Smooth muscle cell of the brain vasculature (primary cell): ENCODE measurements at regions not wholly inside any gene's neighbourhood (a gene's known extent, or its start where the extent isn't known, plus 50 kb on each side); places are given as distances from the start of the nearest gene placed in this dataset.

Source experiments
- DNase-seq: peaks from one replicate; pipeline ENCODE4 v3.0.0-alpha.2; 2012; ENCODE audit warnings: low read depth, low spot score

GRCh38 chr2:71865391-71865965 is 282.2 kb downstream of the CYP26B1 start:
- DNase-seq, result no peak

GRCh38 chr2:71864085-71864484 is 283.6 kb downstream of the CYP26B1 start:
- no peak for DNase-seq

- no peak for DNase-seq
Measured at GRCh38 chr2:71863396-71863795, 284.3 kb downstream of the CYP26B1 start.

GRCh38 chr2:71862921-71863320 is 284.7 kb downstream of the CYP26B1 start:
- no peak for DNase-seq

GRCh38 chr2:71861186-71862160 is 286.2 kb downstream of the CYP26B1 start:
- no peak for DNase-seq

GRCh38 chr2:71860381-71860926 is 287.2 kb downstream of the CYP26B1 start:
- no peak for DNase-seq

- DNase-seq, result no peak
Measured at GRCh38 chr2:71859211-71859847, 288.3 kb downstream of the CYP26B1 start.

- DNase-seq, result no peak
Measured at GRCh38 chr2:71858071-71858470, 289.6 kb downstream of the CYP26B1 start.

GRCh38 chr2:71857636-71858035 is 290.0 kb downstream of the CYP26B1 start:
- no peak for DNase-seq

GRCh38 chr2:71856773-71857525 is 290.7 kb downstream of the CYP26B1 start:
- no peak for DNase-seq

- DNase-seq, result no peak
Measured at GRCh38 chr2:71853858-71854257, 293.8 kb downstream of the CYP26B1 start.

- no peak for DNase-seq
Measured at GRCh38 chr2:71852141-71852711, 295.4 kb downstream of the CYP26B1 start.

GRCh38 chr2:71851094-71851750 is 296.4 kb downstream of the CYP26B1 start:
- DNase-seq, result no peak

- no peak for DNase-seq
Measured at GRCh38 chr2:71850306-71850801, 297.3 kb downstream of the CYP26B1 start.

GRCh38 chr2:71849607-71850305 is 297.9 kb downstream of the CYP26B1 start:
- no peak for DNase-seq

- DNase-seq, result no peak
Measured at GRCh38 chr2:71849111-71849510, 298.6 kb downstream of the CYP26B1 start.

- DNase-seq, result no peak
Measured at GRCh38 chr2:71846669-71847291, 300.9 kb downstream of the CYP26B1 start.

GRCh38 chr2:71846072-71846471 is 301.6 kb downstream of the CYP26B1 start:
- no peak for DNase-seq

- DNase-seq, result no peak
Measured at GRCh38 chr2:71844967-71845366, 302.7 kb downstream of the CYP26B1 start.
